ENCODE measurements at regions not wholly inside any gene's neighbourhood (a gene's known extent, or its start where the extent isn't known, plus 50 kb on each side); places are given as distances from the start of the nearest gene placed in this dataset.
"Not testable (repeated sequence)": the region's sequence is repeated elsewhere in the genome, so short reads cannot be mapped to it uniquely, and the experiment has no call there.

- H3K4me1 ChIP-seq (ENCODE audit: control insufficient read depth, insufficient read depth, low read length, poor library complexity, severe bottlenecking), result no peaks in the 10 kb centered on the region
- H3K27ac ChIP-seq (ENCODE audit: low read depth, low read length, severe bottlenecking), result no peak overlapping the region
- H3K9me3 ChIP-seq (ENCODE audit: control insufficient read depth, low read length), result no peaks in the 10 kb centered on the region
- no peak overlapping the region for H3K4me3 ChIP-seq (ENCODE audit: extremely low read depth, insufficient read depth, low read length, poor library complexity, severe bottlenecking)
- 80% methylated on average over 1 of the region's 2 CpGs; no CpG with 5 or more reads in 1 of the 2 experiments for whole genome bisulfite sequencing, 2 experiments (ENCODE audit: insufficient coverage in 2 of 2)
- H3K36me3 ChIP-seq (ENCODE audit: control insufficient read depth, insufficient read depth, low read length), result no peaks in the 10 kb centered on the region
These were observed 424.2 kb downstream of the SPATA31D1 start for GRCh38 chr9:82412586-82413305.

- no peaks in the 10 kb centered on the region for H3K4me1 ChIP-seq (ENCODE audit: control insufficient read depth, insufficient read depth, low read length, poor library complexity, severe bottlenecking)
- H3K27ac ChIP-seq (ENCODE audit: low read depth, low read length, severe bottlenecking), result no peak overlapping the region
- no peaks in the 10 kb centered on the region for H3K36me3 ChIP-seq (ENCODE audit: control insufficient read depth, insufficient read depth, low read length)
- no peaks in the 10 kb centered on the region for H3K9me3 ChIP-seq (ENCODE audit: control insufficient read depth, low read length)
- H3K4me3 ChIP-seq (ENCODE audit: extremely low read depth, insufficient read depth, low read length, poor library complexity, severe bottlenecking), result no peak overlapping the region
- 100% methylated on average over 1 of the region's 2 CpGs for WGBS, 2 experiments (ENCODE audit: insufficient coverage in 2 of 2)
These were observed 428.9 kb downstream of the SPATA31D1 start for GRCh38 chr9:82417501-82417900.

- H3K36me3 ChIP-seq (ENCODE audit: control insufficient read depth, insufficient read depth, low read length), result no peaks in the 10 kb centered on the region
- no peaks in the 10 kb centered on the region for H3K9me3 ChIP-seq (ENCODE audit: control insufficient read depth, low read length)
- no peak overlapping the region for H3K4me3 ChIP-seq (ENCODE audit: extremely low read depth, insufficient read depth, low read length, poor library complexity, severe bottlenecking)
- H3K4me1 ChIP-seq (ENCODE audit: control insufficient read depth, insufficient read depth, low read length, poor library complexity, severe bottlenecking), result no peaks in the 10 kb centered on the region
- WGBS, 2 experiments (ENCODE audit: insufficient coverage in 2 of 2), result 83 to 100% methylated on average over 1 to 2 of the region's 6 CpGs
- no peak overlapping the region for H3K27ac ChIP-seq (ENCODE audit: low read depth, low read length, severe bottlenecking)
These were observed 429.8 kb downstream of the SPATA31D1 start for GRCh38 chr9:82418334-82418733.

- H3K27ac ChIP-seq (ENCODE audit: low read depth, low read length, severe bottlenecking), result no peak overlapping the region
- H3K36me3 ChIP-seq (ENCODE audit: control insufficient read depth, insufficient read depth, low read length), result no peaks in the 10 kb centered on the region
- H3K4me1 ChIP-seq (ENCODE audit: control insufficient read depth, insufficient read depth, low read length, poor library complexity, severe bottlenecking), result no peaks in the 10 kb centered on the region
- no peak overlapping the region for H3K4me3 ChIP-seq (ENCODE audit: extremely low read depth, insufficient read depth, low read length, poor library complexity, severe bottlenecking)
- H3K9me3 ChIP-seq (ENCODE audit: control insufficient read depth, low read length), result no peaks in the 10 kb centered on the region
- no CpG with 5 or more reads among the region's 3 CpGs for WGBS, 2 experiments (ENCODE audit: insufficient coverage in 2 of 2)
These were observed 431.3 kb downstream of the SPATA31D1 start for GRCh38 chr9:82419696-82420486.

- no peak overlapping the region for H3K27ac ChIP-seq (ENCODE audit: low read depth, low read length, severe bottlenecking)
- H3K4me3 ChIP-seq (ENCODE audit: extremely low read depth, insufficient read depth, low read length, poor library complexity, severe bottlenecking), result no peak overlapping the region
- H3K9me3 ChIP-seq (ENCODE audit: control insufficient read depth, low read length), result no peaks in the 10 kb centered on the region
- no peaks in the 10 kb centered on the region for H3K4me1 ChIP-seq (ENCODE audit: control insufficient read depth, insufficient read depth, low read length, poor library complexity, severe bottlenecking)
- H3K36me3 ChIP-seq (ENCODE audit: control insufficient read depth, insufficient read depth, low read length), result no peaks in the 10 kb centered on the region
- WGBS, 2 experiments (ENCODE audit: insufficient coverage in 2 of 2), result 90 to 96% methylated on average over 3 to 6 of the region's 6 CpGs
These were observed 432.9 kb downstream of the SPATA31D1 start for GRCh38 chr9:82421498-82421897.

GRCh38 chr9:82423700-82424099 lies 435.1 kb downstream of the SPATA31D1 start:
- H3K4me3 ChIP-seq (ENCODE audit: extremely low read depth, insufficient read depth, low read length, poor library complexity, severe bottlenecking), result no peak overlapping the region
- no peak overlapping the region for H3K27ac ChIP-seq (ENCODE audit: low read depth, low read length, severe bottlenecking)
- WGBS, 2 experiments (ENCODE audit: insufficient coverage in 2 of 2), result 79 to 95% methylated on average over 2 to 4 of the region's 4 CpGs
- no peaks in the 10 kb centered on the region for H3K36me3 ChIP-seq (ENCODE audit: control insufficient read depth, insufficient read depth, low read length)
- no peaks in the 10 kb centered on the region for H3K9me3 ChIP-seq (ENCODE audit: control insufficient read depth, low read length)
- no peaks in the 10 kb centered on the region for H3K4me1 ChIP-seq (ENCODE audit: control insufficient read depth, insufficient read depth, low read length, poor library complexity, severe bottlenecking)

GRCh38 chr9:82424599-82425120 lies 436.1 kb downstream of the SPATA31D1 start:
- no peaks in the 10 kb centered on the region for H3K9me3 ChIP-seq (ENCODE audit: control insufficient read depth, low read length)
- no peak overlapping the region for H3K27ac ChIP-seq (ENCODE audit: low read depth, low read length, severe bottlenecking)
- no peaks in the 10 kb centered on the region for H3K4me1 ChIP-seq (ENCODE audit: control insufficient read depth, insufficient read depth, low read length, poor library complexity, severe bottlenecking)
- H3K4me3 ChIP-seq (ENCODE audit: extremely low read depth, insufficient read depth, low read length, poor library complexity, severe bottlenecking), result no peak overlapping the region
- no peaks in the 10 kb centered on the region for H3K36me3 ChIP-seq (ENCODE audit: control insufficient read depth, insufficient read depth, low read length)

- Histone ChIP-seq H3K4me1 (ENCODE audit: control insufficient read depth, insufficient read depth, low read length, poor library complexity, severe bottlenecking) (no peaks in the 10 kb centered on the region), H3K36me3 (ENCODE audit: control insufficient read depth, insufficient read depth, low read length) (no peaks in the 10 kb centered on the region), H3K27ac (ENCODE audit: low read depth, low read length, severe bottlenecking) (no peak overlapping the region), H3K9me3 (ENCODE audit: control insufficient read depth, low read length) (peaks cover 6% of the 10 kb centered on the region), H3K4me3 (ENCODE audit: extremely low read depth, insufficient read depth, low read length, poor library complexity, severe bottlenecking) (no peak overlapping the region)
- WGBS, 2 experiments (ENCODE audit: insufficient coverage in 2 of 2), result 90 to 95% methylated on average over 14 to 17 of the region's 18 CpGs
These were observed 442.5 kb downstream of the SPATA31D1 start for GRCh38 chr9:82431121-82431520.

GRCh38 chr9:82433290-82433931 lies 444.8 kb downstream of the SPATA31D1 start:
- not testable (repeated sequence) for H3K4me3 ChIP-seq (ENCODE audit: extremely low read depth, insufficient read depth, low read length, poor library complexity, severe bottlenecking); H3K9me3 ChIP-seq (ENCODE audit: control insufficient read depth, low read length); H3K27ac ChIP-seq (ENCODE audit: low read depth, low read length, severe bottlenecking); H3K4me1 ChIP-seq (ENCODE audit: control insufficient read depth, insufficient read depth, low read length, poor library complexity, severe bottlenecking); H3K36me3 ChIP-seq (ENCODE audit: control insufficient read depth, insufficient read depth, low read length)
- WGBS, 2 experiments (ENCODE audit: insufficient coverage in 2 of 2), result 95 to 97% methylated on average over 11 to 14 of the region's 15 CpGs

- H3K9me3 ChIP-seq (ENCODE audit: control insufficient read depth, low read length), result peaks cover 6% of the 10 kb centered on the region
- H3K4me1 ChIP-seq (ENCODE audit: control insufficient read depth, insufficient read depth, low read length, poor library complexity, severe bottlenecking), result no peaks in the 10 kb centered on the region
- WGBS, 2 experiments (ENCODE audit: insufficient coverage in 2 of 2), result 90 to 100% methylated on average over 1 to 2 of the region's 2 CpGs
- no peak overlapping the region for H3K4me3 ChIP-seq (ENCODE audit: extremely low read depth, insufficient read depth, low read length, poor library complexity, severe bottlenecking)
- no peak overlapping the region for H3K27ac ChIP-seq (ENCODE audit: low read depth, low read length, severe bottlenecking)
- H3K36me3 ChIP-seq (ENCODE audit: control insufficient read depth, insufficient read depth, low read length), result no peaks in the 10 kb centered on the region
These were observed 447.9 kb downstream of the SPATA31D1 start for GRCh38 chr9:82436475-82436874.

All from mesodermal cell (in vitro differentiated cells).